SJCRH30 (cell line): ENCODE measurements at regions not wholly inside any gene's neighbourhood (a gene's known extent, or its start where the extent isn't known, plus 50 kb on each side); places are given as distances from the start of the nearest gene placed in this dataset.

ENCODE experiments used
- DNase-seq, 2 experiments: peaks; one replicate each; pipeline ENCODE4 v3.0.0-alpha.2; 2015 to 2020
- H3K27ac ChIP-seq: fragments of 250-450 bp; sonication (Bioruptor Pico); 2 replicates; pipeline ENCODE4 v1.5.1; 2020; ENCODE audit warnings: mild to moderate bottlenecking, moderate library complexity
- H3K27me3 ChIP-seq: fragments of 250-450 bp; sonication (Bioruptor Pico); 2 replicates; pipeline ENCODE4 v1.5.1; 2020; ENCODE audit warnings: mild to moderate bottlenecking, moderate library complexity
- H3K36me3 ChIP-seq: fragments of 250-450 bp; sonication (Bioruptor Pico); 2 replicates; pipeline ENCODE4 v1.5.1; 2020; ENCODE audit warnings: mild to moderate bottlenecking, moderate library complexity
- H3K4me1 ChIP-seq: fragments of 250-450 bp; sonication (Bioruptor Pico); 2 replicates; pipeline ENCODE4 v1.5.1; 2020; ENCODE audit warnings: mild to moderate bottlenecking, moderate library complexity
- H3K4me3 ChIP-seq: fragments of 250-450 bp; sonication (Bioruptor Pico); 2 replicates; pipeline ENCODE4 v1.5.1; 2020; ENCODE audit warnings: mild to moderate bottlenecking, moderate library complexity
- H3K9me3 ChIP-seq: fragments of 250-450 bp; sonication (Bioruptor Pico); replicated peaks from 2 replicates; pipeline ENCODE4 v1.5.1; 2020; ENCODE audit warnings: mild to moderate bottlenecking, moderate library complexity

DNA sequence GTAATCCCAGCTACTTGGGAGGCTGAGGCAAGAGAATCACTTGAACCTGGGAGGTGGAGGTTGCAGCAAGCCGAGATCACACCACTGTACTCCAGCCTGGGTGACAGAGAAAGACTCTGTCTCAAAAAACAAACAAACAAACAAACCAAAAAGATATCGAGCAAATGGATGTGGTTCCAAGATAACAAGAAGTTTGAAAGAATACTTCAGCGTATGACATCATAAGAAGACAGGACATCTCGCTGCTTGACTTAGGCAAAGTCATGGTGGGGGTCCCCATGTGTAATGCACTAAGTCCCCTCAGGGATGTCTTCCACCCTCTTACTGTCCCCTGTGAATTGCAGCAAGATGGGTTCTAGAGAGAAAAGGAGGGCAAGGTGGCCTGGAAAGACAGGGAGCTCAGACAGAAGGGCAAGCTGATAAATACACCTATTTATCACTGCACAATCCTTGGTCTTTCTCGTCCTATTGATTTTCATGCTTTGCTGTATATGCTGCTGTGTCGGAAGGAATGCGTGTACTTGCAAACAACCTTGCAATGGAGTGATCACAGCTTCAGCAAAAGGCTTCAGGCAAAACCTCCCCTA, 115.0 kb downstream of the BDH1 start:
- DNase-seq, result no peak
- Histone ChIP-seq H3K36me3 (no peaks in the 10 kb centered on the region), H3K9me3 (no peaks in the 10 kb centered on the region), H3K4me1 (no peaks in the 10 kb centered on the region), H3K4me3 (no peak overlapping the region), H3K27ac (no peak overlapping the region), H3K27me3 (no peaks in the 10 kb centered on the region)

DNA sequence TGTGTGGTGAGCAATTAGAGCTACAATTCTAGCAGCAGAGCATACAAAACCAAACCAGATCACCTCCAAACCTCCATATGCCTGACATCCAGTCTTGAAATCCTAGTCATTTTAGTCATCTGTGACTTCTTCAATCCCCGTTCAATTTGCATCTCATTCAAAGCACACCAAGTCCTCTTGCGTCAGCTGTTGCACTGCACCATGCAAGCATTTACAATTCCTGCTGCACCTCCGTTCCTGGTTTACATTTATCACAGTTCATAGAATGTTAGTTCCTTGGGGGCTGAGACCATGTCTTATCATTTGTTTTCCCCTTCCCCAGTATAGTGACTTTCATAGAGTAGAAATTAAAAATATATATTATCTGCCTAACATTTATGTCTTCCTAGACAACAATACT, 116.9 kb downstream of the BDH1 start:
- H3K9me3 ChIP-seq, result no peaks in the 10 kb centered on the region; the same call in 1 of the 2 replicates
- H3K4me3 ChIP-seq, result no peak overlapping the region
- H3K27me3 ChIP-seq, result no peaks in the 10 kb centered on the region
- no peaks in the 10 kb centered on the region for H3K4me1 ChIP-seq
- H3K27ac ChIP-seq, result no peak overlapping the region
- H3K36me3 ChIP-seq, result no peaks in the 10 kb centered on the region
- no peak for DNase-seq

DNA sequence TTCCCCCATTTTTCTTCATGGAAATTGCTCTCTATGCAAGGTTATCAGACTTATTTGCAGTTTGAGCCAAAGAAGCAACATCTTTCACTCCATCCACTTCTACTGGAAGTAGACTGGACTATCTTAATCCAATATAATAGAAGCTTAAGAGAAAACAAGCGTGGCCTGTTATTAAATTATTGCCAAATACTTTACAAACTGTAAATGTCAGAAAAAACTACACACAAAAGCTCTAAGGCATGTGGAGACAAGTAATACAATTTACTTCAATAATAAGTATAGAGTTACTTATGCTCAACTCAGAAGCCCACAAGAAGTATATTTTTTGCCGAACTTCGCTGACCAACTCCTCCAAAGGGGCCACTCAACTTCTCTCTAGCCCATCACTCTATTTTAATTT, 120.3 kb downstream of the BDH1 start:
- no peaks in the 10 kb centered on the region for H3K4me1 ChIP-seq
- no peaks in the 10 kb centered on the region for H3K27me3 ChIP-seq
- no peak overlapping the region for H3K27ac ChIP-seq
- H3K4me3 ChIP-seq, result no peak overlapping the region
- H3K9me3 ChIP-seq, result no peaks in the 10 kb centered on the region; the same call in 1 of the 2 replicates
- no peaks in the 10 kb centered on the region for H3K36me3 ChIP-seq
- DNase-seq, result no peak

DNA sequence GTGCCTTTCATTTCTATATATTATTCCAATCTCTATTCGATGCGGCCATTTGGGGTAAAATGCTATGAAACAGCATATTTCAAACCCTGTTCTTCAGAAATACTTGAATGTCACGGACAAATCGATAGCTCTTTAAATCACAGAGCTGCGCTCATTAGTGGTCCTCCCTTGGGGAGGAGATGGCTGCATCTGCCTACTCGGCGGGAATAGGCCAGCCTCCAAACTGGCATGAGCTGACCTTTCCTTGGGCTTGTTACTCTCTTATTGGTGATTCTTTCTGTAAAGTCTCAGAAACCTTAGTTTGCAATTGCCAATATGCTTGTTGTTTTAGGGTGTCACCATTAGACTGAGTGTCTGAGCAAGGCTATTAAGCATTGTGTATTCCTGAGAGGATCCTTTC, 120.9 kb downstream of the BDH1 start:
- no peaks in the 10 kb centered on the region for H3K36me3 ChIP-seq
- DNase-seq, result no peak
- H3K9me3 ChIP-seq, result no peaks in the 10 kb centered on the region; the same call in 1 of the 2 replicates
- no peak overlapping the region for H3K4me3 ChIP-seq
- no peaks in the 10 kb centered on the region for H3K27me3 ChIP-seq
- peaks cover 2% of the 10 kb centered on the region; the same call in 1 of the 2 replicates for H3K4me1 ChIP-seq
- H3K27ac ChIP-seq, result no peak overlapping the region

DNA sequence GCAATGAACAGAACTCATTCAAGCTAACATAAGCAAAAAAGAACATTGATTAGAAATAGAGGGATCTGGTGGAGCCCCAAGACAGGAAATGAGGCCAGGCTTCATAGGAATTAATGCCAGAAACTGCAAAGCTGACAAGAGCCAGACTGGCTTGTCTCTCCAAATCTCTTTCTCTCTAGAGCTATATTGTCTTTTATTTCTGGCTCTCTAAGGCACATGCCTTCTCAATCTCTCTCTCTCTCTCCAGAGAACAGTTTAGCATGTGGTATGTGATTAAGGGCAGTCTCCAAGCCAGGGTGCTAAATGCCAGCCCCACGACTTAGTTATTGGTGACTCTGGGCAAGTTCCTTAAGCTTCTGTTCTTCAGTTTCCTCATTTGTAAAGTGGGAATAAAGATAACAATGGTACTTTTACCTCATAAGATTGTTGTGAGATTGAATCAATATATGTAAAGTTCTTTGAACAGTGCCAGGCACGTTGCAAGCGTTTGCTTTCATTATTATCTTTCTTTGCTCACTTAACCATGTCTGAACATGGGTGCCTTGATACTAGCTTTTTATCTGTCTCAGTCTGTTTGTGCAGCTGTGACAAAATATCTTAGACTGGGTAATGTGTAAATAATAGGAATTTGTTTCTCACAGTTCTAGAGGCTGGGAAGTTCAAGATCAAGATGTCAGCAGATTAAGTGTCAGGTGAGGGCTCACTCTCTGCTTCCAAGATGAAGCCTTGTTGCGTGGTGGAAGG, 123.2 kb downstream of the BDH1 start:
- H3K4me1 ChIP-seq, result peaks cover 20% of the 10 kb centered on the region
- H3K27me3 ChIP-seq, result no peaks in the 10 kb centered on the region
- H3K4me3 ChIP-seq, result no peak overlapping the region
- DNase-seq, result no peak
- no peaks in the 10 kb centered on the region; the same call in 1 of the 2 replicates for H3K9me3 ChIP-seq
- no peak overlapping the region for H3K27ac ChIP-seq
- H3K36me3 ChIP-seq, result no peaks in the 10 kb centered on the region

DNA sequence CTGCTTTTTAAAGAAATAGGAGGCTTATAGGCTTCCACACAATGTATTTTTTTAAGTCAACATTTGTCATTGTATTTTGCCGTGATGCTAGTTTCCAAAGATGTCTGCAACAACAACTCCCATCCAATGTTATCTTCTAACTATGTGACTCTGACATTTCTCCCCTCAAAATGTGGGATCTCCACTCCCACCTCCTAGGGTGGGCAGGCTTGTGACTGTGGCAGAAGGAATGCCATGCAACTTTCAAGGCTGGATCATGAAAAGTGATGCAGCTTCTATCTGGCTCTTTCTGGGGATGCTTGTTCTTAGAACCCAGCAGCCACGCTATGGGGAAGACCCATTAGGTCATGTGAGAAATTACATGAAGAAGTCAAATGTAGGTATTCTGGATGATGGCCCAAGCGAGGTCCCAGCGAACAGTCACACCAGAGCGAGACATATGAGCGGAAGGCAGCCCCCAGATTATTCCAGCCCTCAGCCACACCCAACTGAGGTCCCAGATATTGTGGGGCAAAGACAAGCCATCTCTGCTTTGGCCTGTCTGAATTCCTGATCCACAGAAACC, 124.3 kb downstream of the BDH1 start:
- no peaks in the 10 kb centered on the region; the same call in 1 of the 2 replicates for H3K9me3 ChIP-seq
- no peaks in the 10 kb centered on the region for H3K27me3 ChIP-seq
- H3K4me1 ChIP-seq, result peaks cover 29% of the 10 kb centered on the region
- DNase-seq, result no peak
- no peaks in the 10 kb centered on the region for H3K36me3 ChIP-seq
- H3K27ac ChIP-seq, result no peak overlapping the region
- H3K4me3 ChIP-seq, result no peak overlapping the region

DNA sequence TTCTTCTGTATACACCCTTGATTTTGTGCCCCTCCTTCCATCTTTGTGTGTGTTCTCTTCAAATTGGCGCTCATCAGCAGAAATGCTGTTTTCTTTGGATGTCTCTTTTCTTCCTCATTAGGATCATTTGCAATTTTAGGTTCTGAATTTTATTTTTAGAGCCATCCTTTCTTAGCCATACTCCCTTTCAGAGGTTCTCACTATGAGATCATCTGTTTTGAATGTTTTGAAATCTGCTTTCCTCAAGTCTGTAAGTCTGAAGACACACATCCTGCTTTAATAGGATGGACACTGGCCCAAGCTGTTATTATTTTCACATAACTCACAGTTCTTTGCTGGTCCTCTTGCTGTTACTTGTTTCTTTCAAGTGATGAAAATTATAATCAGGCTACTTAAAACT, 124.8 kb downstream of the BDH1 start:
- Histone ChIP-seq H3K9me3 (no peaks in the 10 kb centered on the region; the same call in 1 of the 2 replicates), H3K27me3 (no peaks in the 10 kb centered on the region), H3K4me1 (peaks cover 33% of the 10 kb centered on the region), H3K4me3 (no peak overlapping the region), H3K27ac (no peak overlapping the region), H3K36me3 (no peaks in the 10 kb centered on the region)
- DNase-seq, result no peak

DNA sequence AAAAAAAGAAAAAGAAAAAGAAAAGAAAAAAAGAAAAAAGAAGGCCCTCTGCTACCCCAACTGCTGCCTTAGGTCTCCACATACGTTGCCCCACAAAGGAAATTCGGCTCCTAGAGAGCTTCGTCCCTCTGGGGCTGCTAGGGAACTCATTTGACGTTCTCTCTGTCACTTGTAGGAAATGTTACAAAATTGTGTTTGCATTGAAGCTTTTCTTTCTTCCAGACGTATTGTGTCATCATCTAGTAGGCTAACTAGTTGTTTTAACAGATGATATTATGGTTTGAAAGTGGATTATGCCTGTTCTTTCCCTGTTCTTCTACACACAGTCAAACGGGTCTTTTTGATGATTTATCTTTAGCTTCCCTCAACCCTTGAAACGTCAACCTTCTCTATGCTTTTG, 125.3 kb downstream of the BDH1 start:
- DNase-seq, result no peak
- no peaks in the 10 kb centered on the region for H3K36me3 ChIP-seq
- no peaks in the 10 kb centered on the region for H3K27me3 ChIP-seq
- H3K4me1 ChIP-seq, result peaks cover 35% of the 10 kb centered on the region
- H3K9me3 ChIP-seq, result no peaks in the 10 kb centered on the region; the same call in 1 of the 2 replicates
- H3K27ac ChIP-seq, result no peak overlapping the region
- H3K4me3 ChIP-seq, result no peak overlapping the region

DNA sequence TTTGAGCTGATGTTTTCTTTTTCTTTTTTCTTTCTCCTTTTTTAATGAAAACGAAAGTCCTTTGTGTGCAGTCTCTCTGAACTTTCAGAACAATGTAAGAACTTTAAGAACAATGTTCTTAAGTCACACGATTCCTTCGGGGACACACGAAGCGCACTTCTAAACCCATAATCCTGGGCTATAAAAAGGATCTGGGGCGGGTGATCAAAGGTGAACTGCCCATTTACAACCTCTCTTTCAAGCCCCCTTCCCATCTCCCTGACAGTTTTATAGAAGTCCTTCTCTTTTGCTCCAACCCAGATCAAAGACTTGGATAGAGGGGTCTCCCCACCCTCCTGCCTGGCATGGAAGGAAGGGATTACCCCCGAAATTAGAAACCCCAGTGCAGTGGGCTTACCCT, 126.8 kb downstream of the BDH1 start:
- H3K4me1 ChIP-seq, result peaks cover 46% of the 10 kb centered on the region
- no peaks in the 10 kb centered on the region for H3K9me3 ChIP-seq
- DNase-seq, result no peak
- H3K27ac ChIP-seq, result peak overlapping the region; percentile 35; the same call in 1 of the 2 replicates
- peak overlapping the region; percentile 44 for H3K4me3 ChIP-seq
- no peaks in the 10 kb centered on the region for H3K36me3 ChIP-seq
- H3K27me3 ChIP-seq, result no peaks in the 10 kb centered on the region

DNA sequence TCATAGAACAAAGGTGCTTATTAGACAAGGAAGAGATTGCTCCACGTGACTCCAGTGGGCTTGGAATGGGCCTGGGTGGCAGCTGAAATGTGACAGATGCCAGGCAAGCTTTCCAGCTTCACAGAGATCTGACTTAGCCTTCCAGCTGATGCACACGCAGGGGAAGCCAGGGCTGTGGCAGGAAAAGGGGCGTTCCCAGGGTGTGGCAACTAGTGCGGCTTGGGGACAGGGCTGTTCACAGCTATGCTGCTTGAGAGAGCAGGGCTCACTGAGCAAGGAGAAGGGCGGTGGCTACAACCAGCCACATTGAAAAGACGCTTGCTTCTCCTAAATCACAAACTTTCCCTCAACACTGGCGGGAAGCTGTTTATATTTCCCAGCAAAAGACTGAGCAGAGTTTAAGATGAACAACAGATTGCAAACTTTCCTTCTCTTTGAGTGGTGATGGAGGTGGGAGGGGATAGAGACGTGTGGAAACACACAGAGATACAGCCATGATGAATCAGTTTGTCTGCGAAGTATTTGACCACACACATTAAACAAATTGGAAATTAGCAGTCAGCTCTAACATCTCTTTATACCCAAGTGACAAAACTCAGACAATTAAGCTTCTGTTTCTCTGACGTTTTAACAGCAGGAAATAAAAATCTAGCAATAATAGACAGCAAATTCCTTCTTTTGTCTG, 127.5 kb downstream of the BDH1 start:
- H3K27ac ChIP-seq, result peak overlapping the region; percentile 35
- H3K4me1 ChIP-seq, result peaks cover 48% of the 10 kb centered on the region
- peak; percentile 83 to 85 for DNase-seq

DNA sequence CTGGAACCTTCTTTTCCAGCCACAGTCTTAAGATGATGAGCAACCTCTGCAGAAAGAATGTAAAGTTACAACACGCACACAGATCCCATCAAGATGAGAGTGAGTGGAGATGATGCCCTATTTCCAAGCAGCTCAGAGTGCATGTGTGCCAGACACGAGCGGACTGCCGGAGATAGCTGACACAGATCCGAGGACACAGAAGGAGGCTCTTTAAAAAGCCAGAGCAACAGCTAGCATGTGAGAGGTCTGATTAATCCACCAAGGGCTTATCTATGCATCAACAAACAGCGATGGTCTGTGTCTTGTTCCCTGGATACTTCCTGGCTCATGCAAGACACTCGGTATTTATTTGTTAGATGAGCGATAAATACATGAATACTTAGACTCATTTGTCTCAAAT, 128.6 kb upstream of the DLG1 start:
- H3K9me3 ChIP-seq, result no peaks in the 10 kb centered on the region
- H3K4me3 ChIP-seq, result no peak overlapping the region
- no peak overlapping the region for H3K27ac ChIP-seq
- DNase-seq, result peak in 1 of 2 experiments; percentile 21
- peaks cover 59% of the 10 kb centered on the region for H3K4me1 ChIP-seq
- no peaks in the 10 kb centered on the region for H3K36me3 ChIP-seq
- H3K27me3 ChIP-seq, result no peaks in the 10 kb centered on the region

More for the DNA sequence above, 127.5 kb downstream of the BDH1 start:
- Histone ChIP-seq H3K4me3 (peak overlapping the region; percentile 44), H3K9me3 (no peaks in the 10 kb centered on the region), H3K27me3 (no peaks in the 10 kb centered on the region), H3K36me3 (no peaks in the 10 kb centered on the region)

DNA sequence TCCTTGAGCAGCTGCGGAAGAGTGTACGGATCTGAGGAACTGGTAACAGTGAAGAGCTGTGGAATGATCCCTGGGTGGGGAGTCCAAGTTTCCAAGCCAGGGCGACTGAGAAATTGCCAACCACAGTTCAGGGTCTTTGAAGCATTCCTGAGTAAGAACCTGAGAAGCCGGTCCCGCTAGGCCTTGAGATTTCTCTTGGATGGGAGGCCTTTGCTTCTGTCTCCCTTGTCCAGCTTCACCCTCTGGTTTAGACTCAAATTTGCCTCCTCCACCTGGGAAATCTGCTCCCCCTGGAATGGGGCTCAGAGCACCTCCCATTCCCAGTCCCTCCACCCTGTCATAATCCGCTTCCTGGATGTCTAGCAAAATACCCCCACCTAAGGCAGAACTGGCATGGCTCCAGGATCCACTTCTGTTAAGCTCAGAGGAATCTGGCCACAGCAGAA, 127.7 kb upstream of the DLG1 start:
- Histone ChIP-seq H3K27ac (no peak overlapping the region; the same call in 1 of the 2 replicates), H3K4me1 (peaks cover 61% of the 10 kb centered on the region), H3K4me3 (no peak overlapping the region), H3K36me3 (no peaks in the 10 kb centered on the region), H3K27me3 (no peaks in the 10 kb centered on the region), H3K9me3 (no peaks in the 10 kb centered on the region)
- DNase-seq, result peak; percentile 74 to 78

DNA sequence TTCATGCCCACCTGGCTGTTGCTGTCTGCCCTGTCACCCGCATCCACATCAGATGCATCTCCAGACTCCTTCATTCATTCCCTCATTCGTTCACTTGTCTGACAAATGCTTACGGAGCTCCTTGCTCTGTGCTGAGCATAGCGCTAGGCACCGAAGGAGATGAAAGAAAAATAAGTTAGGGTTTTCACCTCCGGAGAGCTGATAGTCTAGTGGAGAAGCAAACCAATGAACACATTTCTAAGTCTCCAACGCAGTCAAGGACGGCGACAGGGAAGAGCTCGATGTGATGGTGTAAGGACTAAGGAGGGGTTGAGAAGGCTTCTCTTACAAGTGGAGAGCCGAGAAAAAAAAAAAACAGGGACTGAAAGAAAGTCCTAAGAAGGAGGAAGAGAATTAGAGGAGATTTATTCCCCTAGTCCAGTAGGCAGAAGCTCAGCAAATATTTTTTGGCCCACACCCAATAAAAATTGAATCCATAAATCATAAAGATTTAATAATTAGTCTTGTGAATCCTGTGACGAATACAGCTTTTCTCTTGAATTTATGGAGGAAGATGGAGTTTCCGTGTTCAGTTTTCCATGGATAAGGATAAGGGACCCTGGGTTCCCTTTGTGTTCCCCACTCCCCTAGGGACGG, 127.2 kb upstream of the DLG1 start:
- H3K36me3 ChIP-seq, result no peaks in the 10 kb centered on the region
- H3K27ac ChIP-seq, result no peak overlapping the region; the same call in 1 of the 2 replicates
- peaks cover 61% of the 10 kb centered on the region for H3K4me1 ChIP-seq
- H3K9me3 ChIP-seq, result no peaks in the 10 kb centered on the region
- H3K27me3 ChIP-seq, result no peaks in the 10 kb centered on the region
- H3K4me3 ChIP-seq, result no peak overlapping the region
- DNase-seq, result no peak

DNA sequence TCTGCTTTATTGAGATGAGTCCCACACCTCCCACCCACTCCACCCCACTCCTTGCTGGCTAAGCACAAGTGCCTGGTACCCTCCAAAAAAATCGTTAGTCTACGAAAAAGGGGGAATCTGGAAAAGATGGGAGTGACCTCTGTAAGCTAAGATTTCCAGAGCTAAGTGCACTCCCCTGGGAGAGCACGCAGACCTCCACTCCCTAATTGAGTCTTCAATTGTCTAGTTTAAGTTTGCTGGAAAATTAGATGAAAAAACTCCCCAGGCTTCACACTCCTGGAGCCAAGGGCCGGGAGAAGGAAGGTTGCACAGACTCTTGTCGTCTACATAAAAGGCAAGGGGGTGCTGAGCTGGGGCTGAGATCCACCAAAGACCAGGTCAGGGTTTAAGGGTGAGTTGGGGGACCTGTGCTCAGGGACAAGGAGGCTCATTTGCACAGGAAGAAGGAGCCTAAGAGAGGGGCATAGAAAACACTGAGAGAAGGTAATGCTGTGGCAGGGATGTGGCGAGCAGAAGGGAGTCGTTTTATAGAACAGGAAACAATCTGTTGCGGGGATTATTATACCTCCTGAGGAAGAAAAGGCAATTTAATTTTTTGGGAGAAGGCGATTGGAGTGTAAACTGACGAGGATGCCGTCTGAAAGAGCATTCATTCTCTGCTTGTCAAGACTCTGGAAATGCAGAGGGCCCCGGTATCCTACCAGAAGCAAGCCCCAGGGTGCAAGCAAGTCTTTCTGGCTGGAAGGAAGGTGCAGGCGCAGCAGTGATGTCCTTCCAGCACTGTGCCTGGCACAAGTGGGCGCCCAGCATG, 126.5 kb upstream of the DLG1 start:
- Histone ChIP-seq H3K4me1 (peaks cover 60% of the 10 kb centered on the region), H3K4me3 (no peak overlapping the region), H3K27ac (no peak overlapping the region), H3K27me3 (no peaks in the 10 kb centered on the region), H3K9me3 (no peaks in the 10 kb centered on the region), H3K36me3 (no peaks in the 10 kb centered on the region)
- peak in 1 of 2 experiments; percentile 46 for DNase-seq
